CD8-positive, alpha-beta memory T cell (primary cell): ENCODE measurements at regions not wholly inside any gene's neighbourhood (a gene's known extent, or its start where the extent isn't known, plus 50 kb on each side); places are given as distances from the start of the nearest gene placed in this dataset.

Source experiments
- CTCF ChIA-PET: fragments of 350-600 bp; sonication (Branson Sonifier 250); formaldehyde crosslinking; loops from one replicate; lab custom pipeline; 2021; ENCODE audit warnings: antibody characterized with exemption; lab: Charles Lee
- POLR2A ChIA-PET: fragments of 350-600 bp; sonication (Branson Sonifier 250); formaldehyde crosslinking; loops from one replicate; lab custom pipeline; 2021; ENCODE audit warnings: antibody characterized with exemption; lab: Charles Lee
- DNase-seq, 5 donors: peaks; one replicate each; pipeline versions ENCODE4 v3.0.0 to v3.0.0-alpha.2; 2020 to 2022; ENCODE audit warnings: mixed read lengths in 1 of 5
- H3K27ac ChIP-seq: one replicate; pipeline ENCODE4 v1.7.0; 2013; ENCODE audit warnings: low read depth, mild to moderate bottlenecking, low read length, moderate library complexity
- H3K27me3 ChIP-seq: 2 replicates; pipeline ENCODE4 v1.7.0; 2013; ENCODE audit warnings: low read length, mild to moderate bottlenecking; ENCODE audit not compliant: insufficient read depth, poor library complexity, severe bottlenecking
- H3K36me3 ChIP-seq: 2 replicates; pipeline ENCODE4 v1.7.0; 2013; ENCODE audit warnings: mild to moderate bottlenecking, low read length, moderate library complexity; ENCODE audit not compliant: insufficient read depth
- H3K4me1 ChIP-seq: 2 replicates; pipeline ENCODE4 v1.7.0; 2013; ENCODE audit warnings: mild to moderate bottlenecking, low read length, moderate library complexity; ENCODE audit not compliant: insufficient read depth
- H3K4me3 ChIP-seq: 2 replicates; pipeline ENCODE4 v1.7.0; 2013; ENCODE audit warnings: mild to moderate bottlenecking, low read length
- H3K9me3 ChIP-seq: 2 replicates; pipeline ENCODE4 v1.7.0; 2013; ENCODE audit warnings: mild to moderate bottlenecking, low read length
- H3K27ac Mint-ChIP-seq, 8 donors: one replicate each; pipeline ENCODE4 v1.8.0; 2020 to 2021; ENCODE audit warnings: mixed read lengths in 8 of 8, mild to moderate bottlenecking in 6 of 8, inconsistent platforms in 3 of 8, moderate library complexity in 3 of 8
- H3K27me3 Mint-ChIP-seq, 2 donors: one replicate each; pipeline ENCODE4 v1.8.0; 2020 to 2021; ENCODE audit warnings: mixed read lengths in 2 of 2, mild to moderate bottlenecking in 1 of 2, moderate library complexity in 1 of 2
- H3K36me3 Mint-ChIP-seq, 3 donors: one replicate each; pipeline ENCODE4 v1.8.0; 2020 to 2021; ENCODE audit warnings: mixed read lengths in 3 of 3, inconsistent platforms in 1 of 3, mild to moderate bottlenecking in 1 of 3
- H3K4me1 Mint-ChIP-seq, 3 donors: one replicate each; pipeline ENCODE4 v1.8.0; 2020 to 2021; ENCODE audit warnings: mixed read lengths in 3 of 3, inconsistent platforms in 1 of 3, mild to moderate bottlenecking in 1 of 3
- H3K4me3 Mint-ChIP-seq, 7 donors: one replicate each; pipeline ENCODE4 v1.8.0; 2020 to 2021; ENCODE audit warnings: mixed read lengths in 7 of 7, mild to moderate bottlenecking in 6 of 7, moderate library complexity in 4 of 7, inconsistent platforms in 2 of 7
- H3K9me3 Mint-ChIP-seq, 5 donors: one replicate each; pipeline ENCODE4 v1.8.0; 2020 to 2022; ENCODE audit warnings: mixed read lengths in 5 of 5, mild to moderate bottlenecking in 3 of 5, moderate library complexity in 2 of 5, inconsistent platforms in 1 of 5

- POLR2A ChIA-PET: no interaction called here
- no peak for DNase-seq
- Mint-ChIP-seq H3K27me3 (peaks cover 0 to 2% of the 10 kb centered on the region in 2 donors), H3K27ac (no peak overlapping the region), H3K9me3 (peaks cover 0 to 3% (median 0%) of the 10 kb centered on the region in 5 donors), H3K36me3 (no peaks in the 10 kb centered on the region), H3K4me1 (peaks cover 5 to 19% (median 9%) of the 10 kb centered on the region in 3 donors), H3K4me3 (no peak overlapping the region)
- no peak overlapping the region for H3K4me3 ChIP-seq
- H3K27me3 ChIP-seq: no peaks in the 10 kb centered on the region
- CTCF ChIA-PET: no interaction called here
- no peaks in the 10 kb centered on the region for H3K9me3 ChIP-seq
- no peaks in the 10 kb centered on the region for H3K36me3 ChIP-seq
- H3K27ac ChIP-seq: no peak overlapping the region
- H3K4me1 ChIP-seq: peaks cover 9% of the 10 kb centered on the region
Observed at GRCh38 chr2:147524912-147525311, 319.9 kb upstream of the ACVR2A start.

- Mint-ChIP-seq H3K4me1 (peaks cover 5 to 19% (median 9%) of the 10 kb centered on the region in 3 donors), H3K27ac (no peak overlapping the region), H3K4me3 (no peak overlapping the region), H3K27me3 (peaks cover 0 to 2% of the 10 kb centered on the region in 2 donors), H3K9me3 (peaks cover 0 to 3% (median 0%) of the 10 kb centered on the region in 5 donors), H3K36me3 (no peaks in the 10 kb centered on the region)
- Histone ChIP-seq H3K9me3 (no peaks in the 10 kb centered on the region), H3K27ac (no peak overlapping the region), H3K4me1 (peaks cover 9% of the 10 kb centered on the region), H3K27me3 (no peaks in the 10 kb centered on the region), H3K4me3 (no peak overlapping the region), H3K36me3 (no peaks in the 10 kb centered on the region)
- POLR2A ChIA-PET: no interaction called here
- CTCF ChIA-PET: no interaction called here
- DNase-seq: no peak
Observed at GRCh38 chr2:147523415-147523814, 321.4 kb upstream of the ACVR2A start.

- H3K9me3 ChIP-seq: no peaks in the 10 kb centered on the region
- peaks cover 0 to 2% of the 10 kb centered on the region in 2 donors for H3K27me3 Mint-ChIP-seq
- CTCF ChIA-PET: no interaction called here
Observed at GRCh38 chr2:147521936-147522335, 322.9 kb upstream of the ACVR2A start.

GRCh38 chr2:147520817-147521216 is 324.0 kb upstream of the ACVR2A start:
- Histone ChIP-seq H3K27ac (no peak overlapping the region), H3K4me3 (no peak overlapping the region), H3K36me3 (no peaks in the 10 kb centered on the region), H3K9me3 (no peaks in the 10 kb centered on the region), H3K4me1 (peaks cover 5% of the 10 kb centered on the region), H3K27me3 (no peaks in the 10 kb centered on the region)
- Mint-ChIP-seq H3K27me3 (peaks cover 0 to 4% of the 10 kb centered on the region in 2 donors), H3K36me3 (no peaks in the 10 kb centered on the region), H3K4me1 (peaks cover 5 to 13% (median 9%) of the 10 kb centered on the region in 3 donors), H3K27ac (no peak overlapping the region), H3K4me3 (no peak overlapping the region), H3K9me3 (peaks cover 0 to 3% (median 0%) of the 10 kb centered on the region in 5 donors)
- DNase-seq: no peak
- ChIA-PET POLR2A (no interaction called here), CTCF (no interaction called here)

More at GRCh38 chr2:147521936-147522335, 322.9 kb upstream of the ACVR2A start:
- POLR2A ChIA-PET: no interaction called here
- no peaks in the 10 kb centered on the region for H3K27me3 ChIP-seq
- no peak overlapping the region for H3K4me3 ChIP-seq
- no peaks in the 10 kb centered on the region for H3K36me3 ChIP-seq
- H3K4me3 Mint-ChIP-seq: no peak overlapping the region
- no peak overlapping the region for H3K27ac Mint-ChIP-seq
- peaks cover 0 to 3% (median 0%) of the 10 kb centered on the region in 5 donors for H3K9me3 Mint-ChIP-seq
- no peak for DNase-seq
- peaks cover 5 to 19% (median 9%) of the 10 kb centered on the region in 3 donors for H3K4me1 Mint-ChIP-seq
- H3K4me1 ChIP-seq: peaks cover 9% of the 10 kb centered on the region
- H3K27ac ChIP-seq: no peak overlapping the region
- H3K36me3 Mint-ChIP-seq: no peaks in the 10 kb centered on the region

GRCh38 chr2:147519178-147519577 is 325.7 kb upstream of the ACVR2A start:
- no peak for DNase-seq
- no peak overlapping the region for H3K4me3 ChIP-seq
- H3K9me3 ChIP-seq: no peaks in the 10 kb centered on the region
- H3K27ac Mint-ChIP-seq: no peak overlapping the region
- H3K36me3 Mint-ChIP-seq: no peaks in the 10 kb centered on the region
- H3K4me3 Mint-ChIP-seq: no peak overlapping the region
- ChIA-PET CTCF (no interaction called here), POLR2A (no interaction called here)
- no peaks in the 10 kb centered on the region for H3K9me3 Mint-ChIP-seq
- peaks cover 5 to 7% (median 6%) of the 10 kb centered on the region in 3 donors for H3K4me1 Mint-ChIP-seq
- no peaks in the 10 kb centered on the region for H3K36me3 ChIP-seq
- H3K27ac ChIP-seq: no peak overlapping the region
- no peaks in the 10 kb centered on the region for H3K27me3 ChIP-seq
- no peaks in the 10 kb centered on the region for H3K4me1 ChIP-seq
- peaks cover 0 to 4% of the 10 kb centered on the region in 2 donors for H3K27me3 Mint-ChIP-seq

- Mint-ChIP-seq H3K9me3 (no peaks in the 10 kb centered on the region), H3K36me3 (no peaks in the 10 kb centered on the region), H3K4me1 (peaks cover 0 to 7% (median 2%) of the 10 kb centered on the region in 3 donors), H3K27ac (no peak overlapping the region), H3K27me3 (peaks cover 0 to 3% of the 10 kb centered on the region in 2 donors), H3K4me3 (no peak overlapping the region)
- ChIA-PET CTCF (no interaction called here), POLR2A (no interaction called here)
- no peak for DNase-seq
- H3K9me3 ChIP-seq: no peaks in the 10 kb centered on the region
- H3K36me3 ChIP-seq: no peaks in the 10 kb centered on the region
- H3K4me3 ChIP-seq: no peak overlapping the region
- H3K27ac ChIP-seq: no peak overlapping the region
- no peaks in the 10 kb centered on the region for H3K27me3 ChIP-seq
- no peaks in the 10 kb centered on the region for H3K4me1 ChIP-seq
Observed at GRCh38 chr2:147515213-147515612, 329.6 kb upstream of the ACVR2A start.

GRCh38 chr2:147512206-147512605 is 332.6 kb upstream of the ACVR2A start:
- ChIA-PET POLR2A (no interaction called here), CTCF (no interaction called here)
- H3K4me3 ChIP-seq: no peak overlapping the region
- H3K27me3 ChIP-seq: no peaks in the 10 kb centered on the region
- H3K27ac Mint-ChIP-seq: no peak overlapping the region
- DNase-seq: no peak
- peaks cover 0 to 3% of the 10 kb centered on the region in 2 donors for H3K27me3 Mint-ChIP-seq
- no peaks in the 10 kb centered on the region for H3K36me3 ChIP-seq
- no peaks in the 10 kb centered on the region for H3K9me3 ChIP-seq
- no peaks in the 10 kb centered on the region for H3K36me3 Mint-ChIP-seq
- no peak overlapping the region for H3K27ac ChIP-seq
- no peak overlapping the region for H3K4me3 Mint-ChIP-seq
- H3K4me1 Mint-ChIP-seq: peaks cover 0 to 7% (median 2%) of the 10 kb centered on the region in 3 donors
- no peaks in the 10 kb centered on the region for H3K4me1 ChIP-seq
- H3K9me3 Mint-ChIP-seq: no peaks in the 10 kb centered on the region

- Mint-ChIP-seq H3K4me1 (peaks cover 0 to 7% (median 2%) of the 10 kb centered on the region in 3 donors), H3K27ac (no peak overlapping the region), H3K36me3 (no peaks in the 10 kb centered on the region), H3K4me3 (no peak overlapping the region), H3K27me3 (no peaks in the 10 kb centered on the region), H3K9me3 (no peaks in the 10 kb centered on the region)
- POLR2A ChIA-PET: no interaction called here
- no peak overlapping the region for H3K27ac ChIP-seq
- no peaks in the 10 kb centered on the region for H3K4me1 ChIP-seq
- no peaks in the 10 kb centered on the region for H3K36me3 ChIP-seq
- H3K27me3 ChIP-seq: no peaks in the 10 kb centered on the region
- no peak overlapping the region for H3K4me3 ChIP-seq
- CTCF ChIA-PET: no interaction called here
- H3K9me3 ChIP-seq: no peaks in the 10 kb centered on the region
- no peak for DNase-seq
Observed at GRCh38 chr2:147511491-147511948, 333.3 kb upstream of the ACVR2A start.
